BJ (cell line): ENCODE measurements at regions not wholly inside any gene's neighbourhood (a gene's known extent, or its start where the extent isn't known, plus 50 kb on each side); places are given as distances from the start of the nearest gene placed in this dataset.

Experiments
- CTCF ChIA-PET: fragments of 350-600 bp; formaldehyde crosslinking; extraction: SDS; loops from one replicate; lab custom pipeline; 2021; ENCODE audit warnings: antibody characterized with exemption, inconsistent platforms; lab: Yijun Ruan, JAX
- POLR2A ChIA-PET: fragments of 300-600 bp; sonication (Branson Sonifier 250); formaldehyde crosslinking; extraction: SDS; loops from one replicate; lab custom pipeline; 2021; ENCODE audit warnings: antibody characterized with exemption; lab: Charles Lee
- DNase-seq: peaks from one replicate; pipeline ENCODE4 v3.0.0-alpha.2; 2011; ENCODE audit warnings: low read depth
- H3K27me3 ChIP-seq: 2 replicates; pipeline ENCODE4 v1.6.0; 2011; ENCODE audit warnings: low read length; ENCODE audit not compliant: control insufficient read depth, insufficient read depth
- H3K36me3 ChIP-seq: 2 replicates; pipeline ENCODE4 v1.5.1; 2011; ENCODE audit warnings: low read length; ENCODE audit not compliant: control insufficient read depth, insufficient read depth
- H3K4me3 ChIP-seq: 2 replicates; pipeline ENCODE4 v1.5.1; 2011; ENCODE audit warnings: low read depth, mild to moderate bottlenecking, control low read depth, low read length
- TF ChIP-seq, protein P1 (sequence below): IDR thresholded peaks from 2 replicates; pipeline ENCODE4 v1.5.1; 2011; ENCODE audit warnings: low read depth, mild to moderate bottlenecking, control low read depth, inconsistent platforms, low read length, moderate library complexity; ENCODE audit not compliant: insufficient read depth

DNA sequence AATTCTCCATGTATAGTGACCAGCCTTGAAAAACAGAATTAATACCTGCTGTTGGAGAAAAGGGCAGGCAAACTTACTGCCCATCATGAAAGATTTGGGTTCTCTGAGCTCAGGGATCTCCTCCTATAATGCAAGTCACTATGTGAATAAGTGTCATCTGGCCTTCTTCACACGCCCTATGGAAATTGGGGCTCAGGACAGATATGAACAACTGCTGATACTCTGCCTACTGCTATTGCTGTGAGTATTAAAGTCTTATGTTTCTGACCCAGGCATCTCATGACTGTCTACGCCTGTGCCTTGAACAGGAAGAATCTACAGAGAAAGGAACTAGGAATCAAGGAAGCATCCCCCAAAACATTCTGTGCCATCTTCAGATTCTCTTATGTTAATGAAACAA is 226.1 kb downstream of the SOD2 start:
- Histone ChIP-seq H3K4me3 (no peak overlapping the region), H3K36me3 (no peaks in the 10 kb centered on the region), H3K27me3 (no peaks in the 10 kb centered on the region)
- ChIA-PET CTCF (interaction anchor here (1.5 kb wide), 1 partner anchor 293 kb away, joined by 4 read pairs; no protein-coding TSS in a partner anchor), POLR2A (no interaction called here)
- TF ChIP-seq, protein P1, sequence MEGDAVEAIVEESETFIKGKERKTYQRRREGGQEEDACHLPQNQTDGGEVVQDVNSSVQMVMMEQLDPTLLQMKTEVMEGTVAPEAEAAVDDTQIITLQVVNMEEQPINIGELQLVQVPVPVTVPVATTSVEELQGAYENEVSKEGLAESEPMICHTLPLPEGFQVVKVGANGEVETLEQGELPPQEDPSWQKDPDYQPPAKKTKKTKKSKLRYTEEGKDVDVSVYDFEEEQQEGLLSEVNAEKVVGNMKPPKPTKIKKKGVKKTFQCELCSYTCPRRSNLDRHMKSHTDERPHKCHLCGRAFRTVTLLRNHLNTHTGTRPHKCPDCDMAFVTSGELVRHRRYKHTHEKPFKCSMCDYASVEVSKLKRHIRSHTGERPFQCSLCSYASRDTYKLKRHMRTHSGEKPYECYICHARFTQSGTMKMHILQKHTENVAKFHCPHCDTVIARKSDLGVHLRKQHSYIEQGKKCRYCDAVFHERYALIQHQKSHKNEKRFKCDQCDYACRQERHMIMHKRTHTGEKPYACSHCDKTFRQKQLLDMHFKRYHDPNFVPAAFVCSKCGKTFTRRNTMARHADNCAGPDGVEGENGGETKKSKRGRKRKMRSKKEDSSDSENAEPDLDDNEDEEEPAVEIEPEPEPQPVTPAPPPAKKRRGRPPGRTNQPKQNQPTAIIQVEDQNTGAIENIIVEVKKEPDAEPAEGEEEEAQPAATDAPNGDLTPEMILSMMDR: no peak
- no peak for DNase-seq

DNA sequence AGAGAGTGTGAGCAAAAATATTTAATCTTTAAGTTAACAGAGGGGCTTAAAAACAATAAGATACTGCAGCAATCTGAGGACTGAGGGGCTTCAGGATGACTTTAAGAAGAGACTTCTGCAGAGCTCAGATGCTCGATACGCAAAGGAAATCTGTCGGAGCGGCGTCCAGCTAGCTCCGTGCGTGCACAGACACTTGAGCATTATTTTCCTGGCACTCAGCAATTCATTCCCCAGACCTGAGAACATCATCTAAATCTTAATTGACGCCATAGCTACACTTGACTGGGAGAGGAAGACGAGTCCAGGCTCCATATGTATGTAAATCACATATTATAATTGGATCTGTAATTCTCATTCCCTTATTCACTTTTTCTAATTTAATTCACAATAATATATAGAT is 228.2 kb downstream of the SOD2 start:
- POLR2A ChIA-PET: no interaction called here
- Histone ChIP-seq H3K27me3 (no peaks in the 10 kb centered on the region), H3K36me3 (no peaks in the 10 kb centered on the region), H3K4me3 (no peak overlapping the region)
- CTCF ChIA-PET: interaction anchor here (1.0 to 4.2 kb wide), 2 partner anchors 290 to 294 kb away, joined by 3 to 27 read pairs; no protein-coding TSS in a partner anchor
- DNase-seq: no peak
- TF ChIP-seq, protein P1: no peak

DNA sequence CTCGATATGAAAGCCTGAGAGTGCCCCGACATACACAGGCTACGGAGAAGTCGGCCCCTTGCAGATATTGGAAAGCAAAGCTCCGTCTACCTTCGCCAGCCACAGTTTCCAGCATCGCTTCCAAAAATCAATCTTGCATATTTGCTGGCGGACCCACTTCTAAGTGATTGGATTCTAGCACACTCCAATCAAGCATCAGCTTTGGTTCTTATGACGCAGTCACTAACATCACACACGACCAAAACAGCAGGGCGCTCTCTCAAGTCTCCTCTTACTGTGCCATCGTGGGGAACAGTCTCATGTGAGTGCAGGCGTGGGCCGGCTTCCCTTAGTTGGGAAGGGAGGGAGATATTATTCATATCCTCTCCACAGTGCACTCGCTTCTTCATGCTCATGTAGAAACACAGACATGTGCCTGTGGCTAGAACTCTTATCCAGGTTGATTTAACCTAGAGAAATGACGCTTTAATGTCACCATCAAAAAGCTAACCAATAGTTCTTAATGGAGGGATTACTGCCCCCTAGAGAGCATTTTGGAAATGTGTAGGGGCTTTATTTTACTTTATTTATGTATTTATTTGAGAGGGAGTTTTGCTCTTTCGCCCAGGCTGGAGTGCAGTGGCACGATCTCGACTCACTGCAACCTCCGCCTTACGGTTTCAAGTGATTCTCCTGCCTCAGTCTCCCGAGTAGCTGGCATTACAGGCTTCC is 229.8 kb downstream of the SOD2 start:
- ChIA-PET CTCF (interaction anchor here (0.9 to 4.2 kb wide), 7 partner anchors 10 to 293 kb away, joined by 3 to 27 read pairs (median 3); no protein-coding TSS in a partner anchor), POLR2A (no interaction called here)
- H3K4me3 ChIP-seq: no peak overlapping the region
- TF ChIP-seq, protein P1: peak; percentile 31; the same call in 1 of the 2 replicates
- no peak for DNase-seq
- H3K36me3 ChIP-seq: no peaks in the 10 kb centered on the region
- no peaks in the 10 kb centered on the region for H3K27me3 ChIP-seq

DNA sequence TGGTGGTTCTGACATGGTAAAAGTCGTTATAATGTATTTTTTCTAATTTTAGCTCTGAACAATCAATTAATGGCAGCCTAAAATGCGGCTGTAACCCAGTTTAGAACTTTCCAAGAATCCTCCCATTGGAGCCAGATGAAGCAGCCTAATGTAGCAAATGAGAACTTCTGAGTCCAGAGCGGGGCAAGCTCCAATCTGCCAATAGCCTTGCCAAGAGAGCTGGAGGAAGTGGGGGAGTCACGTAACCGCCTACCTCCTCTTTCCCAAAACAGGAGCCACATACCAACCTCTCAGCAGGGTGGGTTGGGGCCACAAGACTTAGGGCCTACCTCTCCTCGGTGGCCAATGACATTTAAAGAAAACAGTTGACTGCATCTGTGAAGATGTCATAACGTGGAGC is 230.6 kb downstream of the SOD2 start:
- POLR2A ChIA-PET: no interaction called here

DNA sequence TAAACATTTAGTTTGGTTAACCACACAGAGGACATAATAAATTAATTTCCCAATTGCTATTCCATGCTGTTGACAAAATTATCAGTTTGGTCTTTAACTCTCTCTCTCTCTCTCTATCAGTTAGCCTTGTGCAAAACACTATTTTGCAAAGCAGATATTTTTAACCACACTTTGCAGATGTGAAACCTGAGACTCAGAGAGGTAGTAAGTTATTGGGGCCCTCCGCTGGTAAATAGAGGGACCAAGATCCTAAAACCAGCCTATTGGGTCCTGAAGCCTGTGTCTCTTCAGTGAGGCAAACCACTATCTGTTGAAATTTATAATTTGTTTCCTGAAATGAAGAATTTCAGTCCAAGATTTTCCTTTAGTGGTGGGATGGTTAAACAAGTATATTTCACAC is 231.0 kb downstream of the SOD2 start:
- TF ChIP-seq, protein P1: no peak
- Histone ChIP-seq H3K4me3 (no peak overlapping the region), H3K27me3 (no peaks in the 10 kb centered on the region), H3K36me3 (no peaks in the 10 kb centered on the region)
- no peak for DNase-seq
- CTCF ChIA-PET: interaction anchor here (1.0 to 4.2 kb wide), 9 partner anchors 9 to 292 kb away, joined by 3 to 27 read pairs (median 4); no protein-coding TSS in a partner anchor
- POLR2A ChIA-PET: no interaction called here

More for the DNA sequence above, 230.6 kb downstream of the SOD2 start:
- TF ChIP-seq, protein P1: no peak
- DNase-seq: no peak
- Histone ChIP-seq H3K27me3 (no peaks in the 10 kb centered on the region), H3K4me3 (no peak overlapping the region), H3K36me3 (no peaks in the 10 kb centered on the region)
- CTCF ChIA-PET: interaction anchor here (0.9 to 4.2 kb wide), 7 partner anchors 17 to 292 kb away, joined by 3 to 27 read pairs (median 3); no protein-coding TSS in a partner anchor
